Right cardiac atrium (tissue), 5 donors: ENCODE measurements at regions not wholly inside any gene's neighbourhood (a gene's known extent, or its start where the extent isn't known, plus 50 kb on each side); places are given as distances from the start of the nearest gene placed in this dataset.

Source experiments
- ATAC-seq, 2 donors: fragments of 200-7000 bp; cut with Tn5 transposase; one replicate each; pipeline versions ENCODE4 v1.8.0 to v1.9.1; 2020; ENCODE audit warnings: moderate library complexity in 2 of 2, mild to moderate bottlenecking in 1 of 2
- DNase-seq, 3 donors: peaks; one replicate each; pipeline ENCODE4 v3.0.0-alpha.2; 2020
- H3K27ac ChIP-seq: one replicate; pipeline ENCODE4 v1.5.1; 2013; ENCODE audit warnings: mild to moderate bottlenecking, low read length, control low read depth, moderate library complexity
- H3K27me3 ChIP-seq: one replicate; pipeline ENCODE4 v1.6.1; 2013; ENCODE audit not compliant: control insufficient read depth, insufficient read depth
- H3K4me1 ChIP-seq: one replicate; pipeline ENCODE4 v1.6.1; 2013; ENCODE audit warnings: low read length; ENCODE audit not compliant: control insufficient read depth, insufficient read depth
- H3K4me3 ChIP-seq: one replicate; pipeline ENCODE4 v1.5.1; 2013; ENCODE audit warnings: low read length, control low read depth
- H3K9me3 ChIP-seq: one replicate; pipeline ENCODE4 v1.6.1; 2013; ENCODE audit warnings: low read length; ENCODE audit not compliant: control insufficient read depth
- WGBS: extraction: QIAGEN DNeasy Blood & Tissue Kit; methylation state at CpG from one replicate; pipeline ENCODE4 v1.1.7; 2013; 5-methylcytosine and 5-hydroxymethylcytosine counted together
- intact Hi-C, 4 donors: fragments of 100-400 bp; cut with DNase I; formaldehyde crosslinking; loops; one replicate each; pipeline versions ENCODE4 v1.11.0 to v1.14.0; 2022 to 2023
- donor health status: healthy with polysubstance abuse.
- donor health status: DM: no; HTN: yes; CAD: no.
- donor health status: DM: no; HTN: no; CAD: no.
- donor health status: DM: no; HTN: yes; CAD: no; lungs with severe emphysema.
- donor health status: DM: yes; HTN: yes; CAD: no.

- no peak for ATAC-seq
- Histone ChIP-seq H3K9me3 (no peaks in the 10 kb centered on the region), H3K27me3 (no peaks in the 10 kb centered on the region), H3K27ac (no peak overlapping the region), H3K4me3 (no peak overlapping the region), H3K4me1 (peaks cover 5% of the 10 kb centered on the region)
- DNase-seq, result no peak
- intact Hi-C loops, result no loop called here
- WGBS, result 90% methylated on average over 6 of the region's 6 CpGs
Observed at GRCh38 chr6:16056263-16056870, 72.5 kb upstream of the MYLIP start.

GRCh38 chr6:16055852-16056251, 73.0 kb upstream of the MYLIP start:
- H3K9me3 ChIP-seq, result no peaks in the 10 kb centered on the region
- no peaks in the 10 kb centered on the region for H3K27me3 ChIP-seq
- 81% methylated on average over 4 of the region's 4 CpGs for WGBS
- no peak overlapping the region for H3K4me3 ChIP-seq
- ATAC-seq, result no peak
- peaks cover 5% of the 10 kb centered on the region for H3K4me1 ChIP-seq
- no peak for DNase-seq
- H3K27ac ChIP-seq, result no peak overlapping the region
- intact Hi-C loops, result no loop called here

- H3K4me1 ChIP-seq, result no peaks in the 10 kb centered on the region
- DNase-seq (no peak), ATAC-seq (no peak)
- no peak overlapping the region for H3K4me3 ChIP-seq
- H3K27ac ChIP-seq, result no peak overlapping the region
- H3K27me3 ChIP-seq, result no peaks in the 10 kb centered on the region
- intact Hi-C loops, result no loop called here
- H3K9me3 ChIP-seq, result no peaks in the 10 kb centered on the region
Observed at GRCh38 chr6:16049168-16049567, 79.7 kb upstream of the MYLIP start.

- Histone ChIP-seq H3K4me1 (no peaks in the 10 kb centered on the region), H3K9me3 (no peaks in the 10 kb centered on the region), H3K27ac (no peak overlapping the region), H3K27me3 (no peaks in the 10 kb centered on the region), H3K4me3 (no peak overlapping the region)
- ATAC-seq, result no peak
- 92% methylated on average over 3 of the region's 3 CpGs for WGBS
- no peak for DNase-seq
- intact Hi-C loops, result no loop called here
Observed at GRCh38 chr6:16048221-16048620, 80.7 kb upstream of the MYLIP start.

DNA sequence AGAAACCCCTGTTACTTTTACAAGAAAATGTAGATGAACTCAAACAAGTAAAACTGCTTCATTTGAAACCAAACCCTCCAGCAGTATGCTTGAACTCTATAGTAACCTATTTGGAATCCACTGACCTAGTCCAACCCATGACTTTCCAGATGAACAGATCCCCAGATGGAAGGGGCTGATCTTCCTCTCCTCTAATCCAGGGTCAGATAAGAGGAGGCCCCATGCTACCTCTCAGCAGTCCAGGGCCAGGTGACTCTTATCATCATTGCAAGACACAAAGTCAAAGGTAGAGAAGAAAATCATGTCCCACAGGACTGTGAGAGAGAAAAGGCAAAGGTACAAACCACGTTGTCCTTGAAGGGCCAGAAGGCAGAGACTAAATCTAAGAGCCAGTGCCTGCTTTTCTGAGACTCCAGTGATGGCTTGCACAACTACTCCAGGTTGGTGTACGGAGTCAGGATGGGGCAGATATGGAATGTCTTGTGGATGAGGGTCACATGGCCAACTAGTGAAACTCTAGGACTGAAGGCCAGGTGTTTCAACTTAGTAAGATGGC, 81.4 kb upstream of the MYLIP start:
- intact Hi-C loops, result no loop called here
- no peaks in the 10 kb centered on the region for H3K9me3 ChIP-seq
- DNase-seq (no peak), ATAC-seq (no peak)
- no peaks in the 10 kb centered on the region for H3K4me1 ChIP-seq
- no peak overlapping the region for H3K4me3 ChIP-seq
- 91% methylated on average over 2 of the region's 2 CpGs for WGBS
- H3K27ac ChIP-seq, result no peak overlapping the region
- no peaks in the 10 kb centered on the region for H3K27me3 ChIP-seq

DNA sequence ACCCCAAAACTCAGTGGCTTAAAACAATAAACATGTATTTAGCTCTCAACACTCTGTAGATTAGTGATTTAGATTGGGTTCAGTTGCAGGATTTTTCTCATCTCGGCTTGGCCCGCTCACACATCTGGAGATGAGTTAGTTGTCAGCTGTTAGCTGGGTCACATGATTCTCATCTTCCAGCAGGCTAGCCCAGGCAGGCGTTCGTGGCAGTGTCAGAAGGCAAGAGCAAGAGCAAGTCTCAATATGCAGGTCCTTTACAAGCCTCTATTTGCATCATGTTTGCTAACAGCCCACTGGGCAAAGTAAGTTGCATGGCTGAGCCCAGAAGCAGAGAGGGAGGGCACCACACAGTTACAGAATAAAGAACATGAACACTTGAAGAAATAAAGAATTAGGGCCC, 83.6 kb upstream of the MYLIP start:
- ATAC-seq (no peak), DNase-seq (no peak)
- Histone ChIP-seq H3K9me3 (no peaks in the 10 kb centered on the region), H3K4me1 (no peaks in the 10 kb centered on the region), H3K4me3 (no peak overlapping the region), H3K27me3 (no peaks in the 10 kb centered on the region), H3K27ac (no peak overlapping the region)
- intact Hi-C loops, result no loop called here
- 58% methylated on average over 4 of the region's 4 CpGs for WGBS

- no peaks in the 10 kb centered on the region for H3K27me3 ChIP-seq
- DNase-seq, result no peak
- H3K4me1 ChIP-seq, result no peaks in the 10 kb centered on the region
- 63% methylated on average over 2 of the region's 2 CpGs for WGBS
- H3K27ac ChIP-seq, result no peak overlapping the region
- no peak for ATAC-seq
- intact Hi-C loops, result no loop called here
- H3K9me3 ChIP-seq, result no peaks in the 10 kb centered on the region
- H3K4me3 ChIP-seq, result no peak overlapping the region
Observed at GRCh38 chr6:16044211-16044643, 84.7 kb upstream of the MYLIP start.

GRCh38 chr6:16043171-16044135, 85.4 kb upstream of the MYLIP start:
- ATAC-seq (peak; percentile 56 to 81), DNase-seq (no peak)
- H3K4me3 ChIP-seq, result no peak overlapping the region
- WGBS, result 69% methylated on average over 5 of the region's 5 CpGs
- intact Hi-C loops, result no loop called here
- H3K27me3 ChIP-seq, result no peaks in the 10 kb centered on the region
- H3K4me1 ChIP-seq, result no peaks in the 10 kb centered on the region
- no peak overlapping the region for H3K27ac ChIP-seq
- no peaks in the 10 kb centered on the region for H3K9me3 ChIP-seq

GRCh38 chr6:16042751-16043150, 86.1 kb upstream of the MYLIP start:
- WGBS, result 79% methylated on average over 3 of the region's 3 CpGs
- H3K27me3 ChIP-seq, result no peaks in the 10 kb centered on the region
- no peak for DNase-seq

DNA sequence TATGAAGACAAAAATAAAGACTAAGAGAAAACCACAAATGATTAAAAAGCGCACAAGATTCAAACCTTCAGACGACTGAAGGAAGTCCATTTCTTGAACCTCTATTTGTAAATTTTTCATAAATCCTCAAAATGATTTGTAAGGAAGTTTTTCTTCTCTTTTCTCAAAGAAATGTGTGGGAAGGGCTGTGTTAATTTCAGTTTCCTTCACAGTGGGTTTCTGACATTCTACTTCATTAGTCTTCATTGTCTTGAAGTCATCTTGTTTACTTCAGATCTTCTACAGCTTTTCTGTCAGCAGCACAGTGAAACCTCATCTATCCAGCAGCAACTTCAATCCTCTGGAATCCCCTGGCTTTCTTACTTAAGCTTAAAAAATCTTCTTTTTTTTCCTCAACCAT, 87.6 kb upstream of the MYLIP start:
- H3K4me1 ChIP-seq, result no peaks in the 10 kb centered on the region
- H3K4me3 ChIP-seq, result no peak overlapping the region
- intact Hi-C loops, result no loop called here
- WGBS, result 85% methylated on average over 2 of the region's 2 CpGs
- DNase-seq (no peak), ATAC-seq (no peak)
- no peaks in the 10 kb centered on the region for H3K9me3 ChIP-seq
- H3K27me3 ChIP-seq, result no peaks in the 10 kb centered on the region
- no peak overlapping the region for H3K27ac ChIP-seq

More at GRCh38 chr6:16042751-16043150, 86.1 kb upstream of the MYLIP start:
- Histone ChIP-seq H3K4me3 (no peak overlapping the region), H3K9me3 (no peaks in the 10 kb centered on the region), H3K27ac (no peak overlapping the region), H3K4me1 (no peaks in the 10 kb centered on the region)
- intact Hi-C loops, result no loop called here
- no peak for ATAC-seq

GRCh38 chr6:16040628-16040974, 88.3 kb upstream of the MYLIP start:
- H3K4me1 ChIP-seq, result no peaks in the 10 kb centered on the region
- no peak for DNase-seq
- no peak overlapping the region for H3K27ac ChIP-seq
- H3K4me3 ChIP-seq, result no peak overlapping the region
- intact Hi-C loops, result no loop called here
- H3K27me3 ChIP-seq, result no peaks in the 10 kb centered on the region
- WGBS, result 97% methylated on average over 15 of the region's 15 CpGs
- no peaks in the 10 kb centered on the region for H3K9me3 ChIP-seq
- ATAC-seq, result no peak
